Kidney epithelial cell (primary cell): ENCODE measurements at regions not wholly inside any gene's neighbourhood (a gene's known extent, or its start where the extent isn't known, plus 50 kb on each side); places are given as distances from the start of the nearest gene placed in this dataset.
"Not testable (repeated sequence)": the region's sequence is repeated elsewhere in the genome, so short reads cannot be mapped to it uniquely, and the experiment has no call there.

ENCODE experiments used
- DNase-seq: peaks from one replicate; pipeline ENCODE4 v3.0.0-alpha.2; 2010; ENCODE audit warnings: low read depth
- H3K27me3 ChIP-seq: 2 replicates; pipeline ENCODE4 v1.6.0; 2011; ENCODE audit warnings: low read length; ENCODE audit not compliant: control insufficient read depth, insufficient read depth
- H3K36me3 ChIP-seq: 2 replicates; pipeline ENCODE4 v1.5.1; 2011; ENCODE audit warnings: low read length; ENCODE audit not compliant: control insufficient read depth, insufficient read depth
- H3K4me3 ChIP-seq: 2 replicates; pipeline ENCODE4 v1.5.1; 2011; ENCODE audit warnings: low read depth, mild to moderate bottlenecking, control low read depth, low read length
- CTCF ChIP-seq: IDR thresholded peaks from 2 replicates; pipeline ENCODE4 v1.5.1; 2011; ENCODE audit warnings: mild to moderate bottlenecking, moderate library complexity, low read length, control low read depth, inconsistent platforms; ENCODE audit not compliant: insufficient read depth, poor library complexity, severe bottlenecking

DNA sequence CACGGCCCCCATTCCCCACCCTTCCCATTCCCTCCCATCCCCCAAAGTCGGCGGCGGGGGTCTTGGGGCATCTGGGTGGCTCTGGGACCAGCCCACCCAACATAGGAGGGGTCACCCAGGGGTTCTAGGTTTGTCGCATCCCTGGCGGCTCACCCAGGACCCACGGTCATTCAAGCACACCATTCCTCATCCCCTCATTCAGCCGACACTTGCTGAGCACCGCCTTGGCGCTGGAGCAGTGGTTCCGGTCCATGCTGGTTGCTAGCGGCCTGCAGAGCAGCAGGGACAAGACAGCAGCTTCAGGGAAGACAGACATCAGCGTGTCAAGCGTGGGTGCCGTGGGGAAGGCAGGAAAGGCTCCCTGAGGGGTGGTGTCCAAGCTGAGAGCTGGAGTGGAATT, 50.5 kb upstream of the OTOS start:
- no peak for DNase-seq
- Histone ChIP-seq H3K27me3 (peaks cover 12% of the 10 kb centered on the region), H3K36me3 (no peaks in the 10 kb centered on the region), H3K4me3 (no peak overlapping the region)
- no peak for TF ChIP-seq CTCF

DNA sequence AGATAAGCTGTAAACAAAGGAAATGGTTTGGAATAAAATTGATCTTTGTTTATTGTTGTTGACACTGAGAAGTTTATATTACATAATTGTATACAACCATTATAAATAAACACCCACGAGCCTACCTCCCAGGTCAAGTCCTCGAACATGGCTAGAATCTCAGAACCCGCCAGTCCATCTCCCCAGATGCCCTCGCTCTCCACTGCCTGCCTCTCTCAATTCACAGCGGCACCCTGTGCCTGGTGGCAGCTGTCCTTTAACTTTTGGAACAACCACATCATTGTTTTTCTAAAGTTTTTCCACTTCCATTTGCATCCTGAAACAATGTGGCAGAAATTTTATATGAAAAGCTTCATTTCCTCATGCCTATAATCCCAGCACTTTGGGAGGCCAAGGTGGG, 52.2 kb upstream of the OTOS start:
- TF ChIP-seq CTCF = no peak
- no peaks in the 10 kb centered on the region for H3K36me3 ChIP-seq
- DNase-seq = no peak

GRCh38 chr2:240194341-240194762, 53.9 kb upstream of the OTOS start:
- H3K4me3 ChIP-seq, H3K27me3 ChIP-seq, DNase-seq, H3K36me3 ChIP-seq: not testable (repeated sequence)
- TF ChIP-seq CTCF = peak; percentile 43

More for the DNA sequence above, 52.2 kb upstream of the OTOS start:
- H3K4me3 ChIP-seq = no peak overlapping the region
- peaks cover 9% of the 10 kb centered on the region for H3K27me3 ChIP-seq

DNA sequence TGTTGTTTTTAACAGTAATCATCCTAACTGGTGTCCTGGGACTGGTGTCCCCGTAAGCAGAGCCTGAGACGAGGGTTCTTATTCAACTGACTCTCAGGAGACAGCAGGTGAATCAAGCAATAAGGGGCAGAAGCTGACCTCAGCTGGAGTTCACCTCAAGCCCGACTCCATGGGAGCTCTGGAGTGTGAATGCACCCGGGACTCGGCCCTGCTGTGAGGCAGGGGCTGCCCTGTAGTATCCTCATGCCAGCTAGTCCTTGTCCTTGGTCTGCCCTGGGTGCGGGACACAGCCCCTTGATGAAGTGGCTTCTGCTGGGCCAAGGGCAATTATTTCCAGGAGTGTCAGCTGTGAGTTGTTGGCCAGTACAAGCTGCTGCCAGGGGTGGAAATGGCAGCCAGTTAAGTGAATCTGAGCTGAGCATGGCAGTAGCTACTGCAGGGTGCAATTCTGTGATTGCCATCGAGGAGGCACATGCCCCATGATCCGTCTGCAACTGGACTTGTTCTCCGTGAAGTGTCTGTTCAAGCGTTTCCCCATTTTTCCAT, 54.9 kb upstream of the OTOS start:
- no peaks in the 10 kb centered on the region for H3K36me3 ChIP-seq
- DNase-seq = no peak
- peaks cover 9% of the 10 kb centered on the region for H3K27me3 ChIP-seq
- no peak overlapping the region for H3K4me3 ChIP-seq
- no peak for TF ChIP-seq CTCF

- no peak for DNase-seq
- TF ChIP-seq CTCF = no peak
- peaks cover 11% of the 10 kb centered on the region for H3K27me3 ChIP-seq
- no peak overlapping the region for H3K4me3 ChIP-seq
- no peaks in the 10 kb centered on the region for H3K36me3 ChIP-seq
These were observed 56.4 kb upstream of the OTOS start for GRCh38 chr2:240196716-240197461.
